Natural killer cell treated with Interleukin-12 subunit alpha and Interleukin-12 subunit beta and Interleukin-15 and Interleukin-18, amount 100 ng/mL, for 72 hours (primary cell): ENCODE measurements at regions not wholly inside any gene's neighbourhood (a gene's known extent, or its start where the extent isn't known, plus 50 kb on each side); places are given as distances from the start of the nearest gene placed in this dataset.
A peak's percentile ranks its signal among the peaks of the same experiment; 100 is the strongest.

ENCODE experiments used
- ATAC-seq, 2 donors: fragments of 150-1000 bp; cut with Tn5 transposase in 1 of 2; sonication (Bioruptor Pico), chemical (Tn5 transposase) in 1 of 2; 2 replicates each; pipeline ENCODE4 v1.10.0; 2021
- DNase-seq: peaks from one replicate; pipeline ENCODE4 v3.0.0; 2022; ENCODE audit warnings: low spot score
- H3K27ac Mint-ChIP-seq, 2 donors: 1 replicate in 1 of 2; 2 replicates in 1 of 2; pipeline ENCODE4 v1.8.0; 2022; ENCODE audit warnings: mixed read lengths in 2 of 2, mild to moderate bottlenecking in 1 of 2, moderate library complexity in 1 of 2
- H3K27me3 Mint-ChIP-seq, 2 donors: 1 replicate in 1 of 2; 2 replicates in 1 of 2; pipeline ENCODE4 v1.8.0; 2022; ENCODE audit warnings: mixed read lengths in 2 of 2
- H3K36me3 Mint-ChIP-seq: one replicate; pipeline ENCODE4 v1.8.0; 2022; ENCODE audit warnings: mixed read lengths
- H3K4me1 Mint-ChIP-seq, 2 donors: 1 replicate in 1 of 2; 2 replicates in 1 of 2; pipeline ENCODE4 v1.8.0; 2022; ENCODE audit warnings: low read depth in 2 of 2, mixed read lengths in 2 of 2, mild to moderate bottlenecking in 1 of 2
- H3K4me3 Mint-ChIP-seq: one replicate; pipeline ENCODE4 v1.8.0; 2022; ENCODE audit warnings: mixed read lengths
- H3K9me3 Mint-ChIP-seq: 2 replicates; pipeline ENCODE4 v1.8.0; 2022; ENCODE audit warnings: mixed read lengths

- H3K27ac Mint-ChIP-seq: no peak overlapping the region
- no peaks in the 10 kb centered on the region for H3K9me3 Mint-ChIP-seq
- no peaks in the 10 kb centered on the region for H3K36me3 Mint-ChIP-seq
- peaks cover 0 to 3% of the 10 kb centered on the region in 2 donors for H3K27me3 Mint-ChIP-seq
- ATAC-seq (no peak), DNase-seq (no peak)
- H3K4me3 Mint-ChIP-seq: no peak overlapping the region
- H3K4me1 Mint-ChIP-seq: peaks cover 0 to 5% of the 10 kb centered on the region in 2 donors
These were observed 517.2 kb upstream of the CBLB start for GRCh38 chr3:106386050-106386449.

GRCh38 chr3:106392915-106393314 is 524.1 kb upstream of the CBLB start:
- no peaks in the 10 kb centered on the region for H3K9me3 Mint-ChIP-seq
- DNase-seq (no peak), ATAC-seq (no peak)
- no peaks in the 10 kb centered on the region for H3K4me1 Mint-ChIP-seq
- H3K27ac Mint-ChIP-seq: no peak overlapping the region
- no peak overlapping the region for H3K4me3 Mint-ChIP-seq
- H3K36me3 Mint-ChIP-seq: peaks cover 4% of the 10 kb centered on the region
- peaks cover 0 to 3% of the 10 kb centered on the region in 2 donors for H3K27me3 Mint-ChIP-seq

- Mint-ChIP-seq H3K4me3 (no peak overlapping the region), H3K27ac (no peak overlapping the region), H3K9me3 (no peaks in the 10 kb centered on the region), H3K27me3 (no peaks in the 10 kb centered on the region), H3K36me3 (peaks cover 4% of the 10 kb centered on the region), H3K4me1 (no peaks in the 10 kb centered on the region)
- DNase-seq (no peak), ATAC-seq (no peak)
These were observed 528.2 kb upstream of the CBLB start for GRCh38 chr3:106397006-106397405.

- peaks cover 4% of the 10 kb centered on the region for H3K36me3 Mint-ChIP-seq
- H3K27ac Mint-ChIP-seq: no peak overlapping the region
- no peaks in the 10 kb centered on the region for H3K9me3 Mint-ChIP-seq
- H3K4me3 Mint-ChIP-seq: no peak overlapping the region
- ATAC-seq (no peak), DNase-seq (no peak)
- no peaks in the 10 kb centered on the region for H3K27me3 Mint-ChIP-seq
- H3K4me1 Mint-ChIP-seq: no peaks in the 10 kb centered on the region
These were observed 530.2 kb upstream of the CBLB start for GRCh38 chr3:106398891-106399600.

GRCh38 chr3:106399761-106400160 is 530.9 kb upstream of the CBLB start:
- Mint-ChIP-seq H3K4me3 (no peak overlapping the region), H3K4me1 (no peaks in the 10 kb centered on the region), H3K27ac (no peak overlapping the region)

GRCh38 chr3:106401666-106402490 is 533.1 kb upstream of the CBLB start:
- H3K27ac Mint-ChIP-seq: no peak overlapping the region
- peaks cover 0 to 3% of the 10 kb centered on the region in 2 donors for H3K27me3 Mint-ChIP-seq
- H3K36me3 Mint-ChIP-seq: no peaks in the 10 kb centered on the region
- peaks cover 3% of the 10 kb centered on the region for H3K9me3 Mint-ChIP-seq
- ATAC-seq: no peak
- DNase-seq: no peak
- H3K4me1 Mint-ChIP-seq: no peaks in the 10 kb centered on the region
- no peak overlapping the region for H3K4me3 Mint-ChIP-seq

More at GRCh38 chr3:106399761-106400160, 530.9 kb upstream of the CBLB start:
- H3K27me3 Mint-ChIP-seq: no peaks in the 10 kb centered on the region
- H3K9me3 Mint-ChIP-seq: no peaks in the 10 kb centered on the region
- peaks cover 4% of the 10 kb centered on the region for H3K36me3 Mint-ChIP-seq
- ATAC-seq (no peak), DNase-seq (no peak)

- peaks cover 3% of the 10 kb centered on the region for H3K9me3 Mint-ChIP-seq
- no peaks in the 10 kb centered on the region for H3K4me1 Mint-ChIP-seq
- ATAC-seq: no peak
- no peak overlapping the region for H3K4me3 Mint-ChIP-seq
- no peaks in the 10 kb centered on the region for H3K36me3 Mint-ChIP-seq
- H3K27me3 Mint-ChIP-seq: peaks cover 0 to 3% of the 10 kb centered on the region in 2 donors
- no peak overlapping the region for H3K27ac Mint-ChIP-seq
- no peak for DNase-seq
These were observed 534.7 kb upstream of the CBLB start for GRCh38 chr3:106403371-106404145.

GRCh38 chr3:106413683-106414082 is 544.9 kb upstream of the CBLB start:
- no peak for DNase-seq
- H3K4me3 Mint-ChIP-seq: no peak overlapping the region
- no peak overlapping the region for H3K27ac Mint-ChIP-seq
- no peaks in the 10 kb centered on the region for H3K27me3 Mint-ChIP-seq
- ATAC-seq: no peak
- H3K36me3 Mint-ChIP-seq: peaks cover 6% of the 10 kb centered on the region
- H3K4me1 Mint-ChIP-seq: no peaks in the 10 kb centered on the region
- H3K9me3 Mint-ChIP-seq: no peaks in the 10 kb centered on the region

- peaks cover 0 to 3% of the 10 kb centered on the region in 2 donors for H3K27me3 Mint-ChIP-seq
- H3K4me1 Mint-ChIP-seq: peaks cover 3 to 25% of the 10 kb centered on the region in 2 donors
- ATAC-seq (no peak), DNase-seq (no peak)
- H3K27ac Mint-ChIP-seq: no peak overlapping the region
- no peak overlapping the region for H3K4me3 Mint-ChIP-seq
- H3K9me3 Mint-ChIP-seq: peaks cover 5% of the 10 kb centered on the region
- peaks cover 7% of the 10 kb centered on the region for H3K36me3 Mint-ChIP-seq
These were observed 551.8 kb upstream of the CBLB start for GRCh38 chr3:106420628-106421027.

- Mint-ChIP-seq H3K27ac (no peak overlapping the region), H3K4me3 (no peak overlapping the region), H3K9me3 (peaks cover 5% of the 10 kb centered on the region), H3K4me1 (peaks cover 3 to 32% of the 10 kb centered on the region in 2 donors), H3K27me3 (peaks cover 0 to 3% of the 10 kb centered on the region in 2 donors), H3K36me3 (peaks cover 7% of the 10 kb centered on the region)
- ATAC-seq (no peak), DNase-seq (no peak)
These were observed 552.6 kb upstream of the CBLB start for GRCh38 chr3:106421426-106421825.

GRCh38 chr3:106421909-106422308 is 553.1 kb upstream of the CBLB start:
- peaks cover 5% of the 10 kb centered on the region for H3K9me3 Mint-ChIP-seq
- H3K27ac Mint-ChIP-seq: no peak overlapping the region
- H3K36me3 Mint-ChIP-seq: peaks cover 7% of the 10 kb centered on the region
- no peak overlapping the region for H3K4me3 Mint-ChIP-seq
- ATAC-seq (no peak), DNase-seq (no peak)
- peaks cover 0 to 3% of the 10 kb centered on the region in 2 donors for H3K27me3 Mint-ChIP-seq
- H3K4me1 Mint-ChIP-seq: peaks cover 3 to 32% of the 10 kb centered on the region in 2 donors

- Mint-ChIP-seq H3K4me3 (peak overlapping the region; percentile 30), H3K27ac (peak overlapping the region in 1 of 2 donors; percentile 40), H3K36me3 (peaks cover 12% of the 10 kb centered on the region), H3K27me3 (peaks cover 0 to 3% of the 10 kb centered on the region in 2 donors), H3K9me3 (peaks cover 5% of the 10 kb centered on the region), H3K4me1 (peaks cover 3 to 32% of the 10 kb centered on the region in 2 donors)
- DNase-seq (no peak), ATAC-seq (peak in 1 of 2 donors; percentile 55)
These were observed 554.8 kb upstream of the CBLB start for GRCh38 chr3:106423321-106424225.

GRCh38 chr3:106425026-106425425 is 556.2 kb upstream of the CBLB start:
- H3K36me3 Mint-ChIP-seq: peaks cover 18% of the 10 kb centered on the region
- peaks cover 10% of the 10 kb centered on the region for H3K9me3 Mint-ChIP-seq
- peaks cover 0 to 3% of the 10 kb centered on the region in 2 donors for H3K27me3 Mint-ChIP-seq
- peak overlapping the region; percentile 16 to 42 for H3K27ac Mint-ChIP-seq
- DNase-seq: no peak
- H3K4me3 Mint-ChIP-seq: peak overlapping the region; percentile 57
- peaks cover 8 to 39% of the 10 kb centered on the region in 2 donors for H3K4me1 Mint-ChIP-seq
- ATAC-seq: no peak
